ENCODE measurements at regions not wholly inside any gene's neighbourhood (a gene's known extent, or its start where the extent isn't known, plus 50 kb on each side); places are given as distances from the start of the nearest gene placed in this dataset.

DNA sequence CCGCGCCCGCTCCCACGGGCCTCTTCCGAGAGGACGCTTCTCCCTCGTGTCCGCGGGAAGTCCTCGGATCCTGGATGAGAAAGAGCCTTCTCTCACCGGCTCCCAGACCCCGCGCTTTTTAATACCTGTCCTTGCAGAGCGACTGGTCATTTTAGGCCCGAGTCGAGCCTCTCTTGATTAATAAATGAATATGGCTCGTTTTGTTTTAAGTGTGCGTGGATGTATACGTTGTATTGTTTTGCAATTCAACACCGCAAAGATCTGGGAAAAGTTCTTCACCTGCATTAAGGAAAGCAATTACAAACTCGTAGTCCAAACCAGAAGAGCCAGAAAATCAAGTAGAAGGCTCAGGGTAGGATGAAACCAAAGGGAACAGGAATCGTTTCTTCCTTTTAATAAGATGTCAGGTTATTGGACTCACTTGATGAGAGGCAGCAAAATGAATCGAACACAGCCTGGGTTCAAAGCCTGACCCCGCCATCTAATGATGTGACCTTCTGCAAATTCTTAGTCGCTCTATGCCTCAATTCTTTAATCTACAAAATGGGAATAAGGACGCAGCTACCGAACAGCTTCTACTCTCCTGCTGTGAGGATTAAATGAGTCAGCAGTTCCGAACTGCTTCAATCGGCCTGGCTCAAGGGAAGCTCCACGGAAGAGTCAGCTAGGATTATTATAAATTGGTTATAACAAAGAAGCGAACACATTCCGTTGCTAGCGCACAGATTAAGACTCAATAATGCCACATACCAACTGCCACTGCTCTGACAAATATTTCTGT, 277.8 kb upstream of the NEBL start:
- peaks cover 2 to 12% of the 10 kb centered on the region in 2 experiments for H3K27me3 ChIP-seq (replicated peaks in 1 of 2; ENCODE audit: control insufficient read depth in 2 of 2, insufficient read depth in 2 of 2, low read length in 1 of 2)
- no peaks in the 10 kb centered on the region for H3K36me3 ChIP-seq (ENCODE audit: control insufficient read depth in 2 of 2, insufficient read depth in 2 of 2, low read length in 1 of 2)
- no peaks in the 10 kb centered on the region for H4K20me1 ChIP-seq (ENCODE audit: control insufficient read depth, insufficient read depth)
- FAIRE-seq (no peak), ATAC-seq (no peak), DNase-seq (ENCODE audit: low read depth, low spot score) (no peak)
- no peak overlapping the region for H3K27ac ChIP-seq (ENCODE audit: control insufficient read depth, insufficient read depth)
- TF ChIP-seq SIN3A (IDR thresholded peaks at IDR 0.05; ENCODE audit: low read depth, low read length) (no peak), NFYA (IDR thresholded peaks at IDR 0.05; ENCODE audit: borderline replicate concordance, low read depth, low read length) (no peak), TARDBP (IDR thresholded peaks at IDR 0.05; ENCODE audit: borderline replicate concordance) (no peak), HDGF (IDR thresholded peaks at IDR 0.05) (no peak), SMAD1 (IDR thresholded peaks at IDR 0.05; ENCODE audit: low read depth, partially characterized antibody) (no peak), JUND (IDR thresholded peaks at IDR 0.05; ENCODE audit: low read depth, low read length) (no peak), RAD51 (IDR thresholded peaks at IDR 0.05) (no peak), STAT3 (IDR thresholded peaks at IDR 0.05; ENCODE audit: low read depth, low read length) (no peak), CBX3 (IDR thresholded peaks at IDR 0.05; ENCODE audit: borderline replicate concordance, low read depth) (no peak), GABPA (IDR thresholded peaks at IDR 0.05; ENCODE audit: low read depth) (no peak), NKRF (conservative IDR thresholded peaks at IDR 0.05) (no peak), BACH1 (IDR thresholded peaks at IDR 0.05; ENCODE audit: borderline replicate concordance) (no peak), RUNX3 (IDR thresholded peaks at IDR 0.05; ENCODE audit: low read length) (no peak), TCF7 (IDR thresholded peaks at IDR 0.05; ENCODE audit: borderline replicate concordance) (no peak)
- TF ChIP-seq, protein P1, sequence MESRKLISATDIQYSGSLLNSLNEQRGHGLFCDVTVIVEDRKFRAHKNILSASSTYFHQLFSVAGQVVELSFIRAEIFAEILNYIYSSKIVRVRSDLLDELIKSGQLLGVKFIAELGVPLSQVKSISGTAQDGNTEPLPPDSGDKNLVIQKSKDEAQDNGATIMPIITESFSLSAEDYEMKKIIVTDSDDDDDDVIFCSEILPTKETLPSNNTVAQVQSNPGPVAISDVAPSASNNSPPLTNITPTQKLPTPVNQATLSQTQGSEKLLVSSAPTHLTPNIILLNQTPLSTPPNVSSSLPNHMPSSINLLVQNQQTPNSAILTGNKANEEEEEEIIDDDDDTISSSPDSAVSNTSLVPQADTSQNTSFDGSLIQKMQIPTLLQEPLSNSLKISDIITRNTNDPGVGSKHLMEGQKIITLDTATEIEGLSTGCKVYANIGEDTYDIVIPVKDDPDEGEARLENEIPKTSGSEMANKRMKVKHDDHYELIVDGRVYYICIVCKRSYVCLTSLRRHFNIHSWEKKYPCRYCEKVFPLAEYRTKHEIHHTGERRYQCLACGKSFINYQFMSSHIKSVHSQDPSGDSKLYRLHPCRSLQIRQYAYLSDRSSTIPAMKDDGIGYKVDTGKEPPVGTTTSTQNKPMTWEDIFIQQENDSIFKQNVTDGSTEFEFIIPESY (IDR thresholded peaks at IDR 0.05), result no peak
- TF ChIP-seq, protein P2, sequence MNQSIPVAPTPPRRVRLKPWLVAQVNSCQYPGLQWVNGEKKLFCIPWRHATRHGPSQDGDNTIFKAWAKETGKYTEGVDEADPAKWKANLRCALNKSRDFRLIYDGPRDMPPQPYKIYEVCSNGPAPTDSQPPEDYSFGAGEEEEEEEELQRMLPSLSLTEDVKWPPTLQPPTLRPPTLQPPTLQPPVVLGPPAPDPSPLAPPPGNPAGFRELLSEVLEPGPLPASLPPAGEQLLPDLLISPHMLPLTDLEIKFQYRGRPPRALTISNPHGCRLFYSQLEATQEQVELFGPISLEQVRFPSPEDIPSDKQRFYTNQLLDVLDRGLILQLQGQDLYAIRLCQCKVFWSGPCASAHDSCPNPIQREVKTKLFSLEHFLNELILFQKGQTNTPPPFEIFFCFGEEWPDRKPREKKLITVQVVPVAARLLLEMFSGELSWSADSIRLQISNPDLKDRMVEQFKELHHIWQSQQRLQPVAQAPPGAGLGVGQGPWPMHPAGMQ (IDR thresholded peaks at IDR 0.05; ENCODE audit: borderline replicate concordance), result no peak
- in situ Hi-C loops (cut with MboI), result no loop called here
- RAD21 ChIA-PET (ENCODE audit: unreplicated experiment), result no interaction called here
- H3K4me3 ChIP-seq, result no peak overlapping the region
- H3K79me2 ChIP-seq (ENCODE audit: control insufficient read depth, insufficient read depth, low read length), result no peaks in the 10 kb centered on the region
- H2AFZ ChIP-seq (ENCODE audit: control insufficient read depth, low read depth, low read length), result no peak overlapping the region
- no peak overlapping the region for H3K9ac ChIP-seq (ENCODE audit: control insufficient read depth, insufficient read depth, low read length)
- CTCF ChIA-PET, result interaction anchor here (0.6 kb wide), 1 partner anchor 1958 kb away, joined by 3 read pairs; no protein-coding TSS in a partner anchor
- H3K4me1 ChIP-seq (ENCODE audit: control insufficient read depth, insufficient read depth, low read length), result no peaks in the 10 kb centered on the region
- H3K9me3 ChIP-seq (replicated peaks; ENCODE audit: control insufficient read depth, insufficient read depth, low read length), result no peaks in the 10 kb centered on the region
- no peak overlapping the region for H3K4me2 ChIP-seq (ENCODE audit: control insufficient read depth, insufficient read depth)
- WGBS (ENCODE audit: insufficient coverage, insufficient replicate concordance, low lambda C conversion rate, missing lambda C conversion rate), result 27% methylated on average over 32 of the region's 33 CpGs
- intact Hi-C loops (cut with micrococcal nuclease; ENCODE audit: unreplicated experiment), result no loop called here
- BruUV-seq (replicated peaks), result no TSS peak
- SMC1A ChIA-PET (ENCODE audit: uncharacterized antibody, unreplicated experiment), result interaction anchor here (1.3 kb wide), 1 partner anchor 13 kb away, joined by 3 read pairs; no protein-coding TSS in a partner anchor
- POLR2A ChIA-PET, result no interaction called here
